ENCODE measurements at regions not wholly inside any gene's neighbourhood (a gene's known extent, or its start where the extent isn't known, plus 50 kb on each side); places are given as distances from the start of the nearest gene placed in this dataset.

DNA sequence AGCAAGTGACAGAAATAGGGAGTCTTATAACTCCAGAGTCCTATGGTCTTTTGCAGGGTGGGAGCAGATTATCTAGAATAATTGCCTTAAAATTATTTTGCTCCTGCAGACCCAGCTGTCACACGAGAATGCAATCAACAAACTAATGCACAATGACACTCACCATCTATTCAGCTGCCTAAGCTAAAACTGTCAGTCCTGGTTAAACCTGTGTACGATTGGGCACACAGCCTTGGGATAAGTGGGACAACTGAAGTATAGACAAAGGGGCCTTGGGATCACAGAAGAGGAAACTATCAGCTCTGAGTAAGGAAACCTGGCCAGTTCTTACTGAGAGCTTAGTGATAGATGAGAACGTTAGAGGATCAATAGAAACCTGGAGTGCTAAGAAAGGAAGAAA, 595.9 kb upstream of the KIRREL3 start:
- no peak for TF ChIP-seq POLR2A (IDR thresholded peaks at IDR 0.05)
- TF ChIP-seq, protein P1, sequence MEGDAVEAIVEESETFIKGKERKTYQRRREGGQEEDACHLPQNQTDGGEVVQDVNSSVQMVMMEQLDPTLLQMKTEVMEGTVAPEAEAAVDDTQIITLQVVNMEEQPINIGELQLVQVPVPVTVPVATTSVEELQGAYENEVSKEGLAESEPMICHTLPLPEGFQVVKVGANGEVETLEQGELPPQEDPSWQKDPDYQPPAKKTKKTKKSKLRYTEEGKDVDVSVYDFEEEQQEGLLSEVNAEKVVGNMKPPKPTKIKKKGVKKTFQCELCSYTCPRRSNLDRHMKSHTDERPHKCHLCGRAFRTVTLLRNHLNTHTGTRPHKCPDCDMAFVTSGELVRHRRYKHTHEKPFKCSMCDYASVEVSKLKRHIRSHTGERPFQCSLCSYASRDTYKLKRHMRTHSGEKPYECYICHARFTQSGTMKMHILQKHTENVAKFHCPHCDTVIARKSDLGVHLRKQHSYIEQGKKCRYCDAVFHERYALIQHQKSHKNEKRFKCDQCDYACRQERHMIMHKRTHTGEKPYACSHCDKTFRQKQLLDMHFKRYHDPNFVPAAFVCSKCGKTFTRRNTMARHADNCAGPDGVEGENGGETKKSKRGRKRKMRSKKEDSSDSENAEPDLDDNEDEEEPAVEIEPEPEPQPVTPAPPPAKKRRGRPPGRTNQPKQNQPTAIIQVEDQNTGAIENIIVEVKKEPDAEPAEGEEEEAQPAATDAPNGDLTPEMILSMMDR (IDR thresholded peaks at IDR 0.05): no peak

Measured in uterus (tissue), 2 donors.